ENCODE measurements at regions not wholly inside any gene's neighbourhood (a gene's known extent, or its start where the extent isn't known, plus 50 kb on each side); places are given as distances from the start of the nearest gene placed in this dataset.

DNA sequence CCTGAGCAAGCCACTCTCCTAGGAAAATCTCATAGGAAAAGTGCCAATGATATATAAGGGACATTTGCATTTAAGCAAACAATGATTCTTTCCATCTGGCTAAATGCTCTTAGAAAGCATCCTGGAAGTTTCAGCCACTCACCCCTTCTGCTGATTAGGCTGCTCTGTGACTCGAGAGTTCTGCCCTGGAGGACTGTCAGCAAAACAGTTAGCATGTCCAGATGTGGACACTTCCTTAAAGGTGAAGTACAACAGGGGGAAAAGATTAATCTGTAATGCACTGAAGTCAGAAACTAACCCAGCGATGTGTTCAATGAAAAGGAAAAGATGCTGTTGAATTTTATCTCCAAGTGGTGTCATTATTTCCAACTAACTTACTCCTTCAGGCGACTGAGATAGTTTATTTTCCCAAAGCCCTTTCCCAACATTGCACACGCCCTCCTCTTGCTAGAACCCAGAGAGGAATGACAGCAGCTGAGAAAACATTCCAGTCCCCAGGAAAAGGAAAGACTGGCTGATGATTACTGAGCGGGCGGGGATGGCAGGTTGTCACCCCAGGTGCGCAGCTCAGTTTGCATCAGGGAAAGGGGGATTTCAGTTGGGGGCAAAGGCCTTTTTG is 214.0 kb downstream of the SS18 start:
- TF ChIP-seq, protein P1, sequence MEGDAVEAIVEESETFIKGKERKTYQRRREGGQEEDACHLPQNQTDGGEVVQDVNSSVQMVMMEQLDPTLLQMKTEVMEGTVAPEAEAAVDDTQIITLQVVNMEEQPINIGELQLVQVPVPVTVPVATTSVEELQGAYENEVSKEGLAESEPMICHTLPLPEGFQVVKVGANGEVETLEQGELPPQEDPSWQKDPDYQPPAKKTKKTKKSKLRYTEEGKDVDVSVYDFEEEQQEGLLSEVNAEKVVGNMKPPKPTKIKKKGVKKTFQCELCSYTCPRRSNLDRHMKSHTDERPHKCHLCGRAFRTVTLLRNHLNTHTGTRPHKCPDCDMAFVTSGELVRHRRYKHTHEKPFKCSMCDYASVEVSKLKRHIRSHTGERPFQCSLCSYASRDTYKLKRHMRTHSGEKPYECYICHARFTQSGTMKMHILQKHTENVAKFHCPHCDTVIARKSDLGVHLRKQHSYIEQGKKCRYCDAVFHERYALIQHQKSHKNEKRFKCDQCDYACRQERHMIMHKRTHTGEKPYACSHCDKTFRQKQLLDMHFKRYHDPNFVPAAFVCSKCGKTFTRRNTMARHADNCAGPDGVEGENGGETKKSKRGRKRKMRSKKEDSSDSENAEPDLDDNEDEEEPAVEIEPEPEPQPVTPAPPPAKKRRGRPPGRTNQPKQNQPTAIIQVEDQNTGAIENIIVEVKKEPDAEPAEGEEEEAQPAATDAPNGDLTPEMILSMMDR (IDR thresholded peaks at IDR 0.05) = no peak
- TF ChIP-seq POLR2A (IDR thresholded peaks at IDR 0.05) (no peak), POLR2AphosphoS5 (IDR thresholded peaks at IDR 0.05) (no peak)
